GM21723 (cell line): ENCODE measurements at regions not wholly inside any gene's neighbourhood (a gene's known extent, or its start where the extent isn't known, plus 50 kb on each side); places are given as distances from the start of the nearest gene placed in this dataset.

Experiments used
- ATAC-seq: cut with Tn5 transposase; IDR thresholded peaks from one replicate; pipeline ENCODE4 v1.9.1; 2021; ENCODE audit warnings: mild to moderate bottlenecking, moderate library complexity; ENCODE audit not compliant: unreplicated experiment

DNA sequence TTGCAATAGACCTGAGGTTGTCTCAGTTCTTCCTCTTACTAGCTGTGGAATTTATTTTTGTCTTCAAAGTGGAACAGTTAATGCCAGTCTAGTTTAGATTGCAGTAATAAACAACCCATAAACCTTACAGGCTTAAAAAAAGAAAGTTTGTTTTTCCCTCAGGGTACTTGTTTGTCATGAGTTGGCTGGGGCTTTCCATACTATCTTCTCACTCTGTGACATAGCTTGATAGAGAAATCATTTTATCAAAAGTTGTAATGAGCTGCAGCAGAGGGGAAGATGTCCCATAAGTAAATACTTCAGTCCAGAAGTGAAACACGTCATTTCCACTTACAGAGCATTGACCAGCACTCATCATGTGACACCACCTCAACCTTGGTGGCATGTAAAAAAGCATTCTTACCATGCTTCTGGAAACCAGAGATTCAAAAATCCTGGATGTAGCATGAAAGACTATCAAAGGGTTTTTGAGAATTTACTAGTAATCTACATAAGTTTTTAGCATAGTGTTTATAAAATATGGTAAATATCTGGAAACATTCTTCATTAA is 62.8 kb upstream of the COL11A1 start:
- no peak for ATAC-seq

GRCh38 chr1:103170609-103171008 is 62.3 kb upstream of the COL11A1 start:
- ATAC-seq: no peak

DNA sequence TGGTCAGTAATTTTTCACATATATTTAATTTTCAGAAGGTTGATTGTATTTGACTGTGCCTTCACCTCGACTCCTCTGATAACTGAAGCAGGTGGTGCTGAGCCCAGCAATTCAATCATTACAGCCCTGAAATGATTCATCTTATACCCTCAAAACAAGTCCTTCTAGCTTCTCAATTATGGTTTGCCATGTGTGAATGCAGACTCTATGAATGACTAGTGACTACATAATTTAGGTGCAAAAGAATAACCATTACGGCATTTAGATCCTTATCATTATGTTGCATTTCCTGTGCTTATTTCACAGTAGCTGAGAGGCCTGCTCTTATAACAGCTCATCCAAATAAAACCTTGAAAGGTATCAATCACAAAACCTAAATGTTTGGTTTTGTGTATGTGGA is 54.0 kb upstream of the COL11A1 start:
- ATAC-seq: no peak

GRCh38 chr1:103160281-103160680 is 52.0 kb upstream of the COL11A1 start:
- no peak for ATAC-seq
